ENCODE measurements at regions not wholly inside any gene's neighbourhood (a gene's known extent, or its start where the extent isn't known, plus 50 kb on each side); places are given as distances from the start of the nearest gene placed in this dataset.

DNA sequence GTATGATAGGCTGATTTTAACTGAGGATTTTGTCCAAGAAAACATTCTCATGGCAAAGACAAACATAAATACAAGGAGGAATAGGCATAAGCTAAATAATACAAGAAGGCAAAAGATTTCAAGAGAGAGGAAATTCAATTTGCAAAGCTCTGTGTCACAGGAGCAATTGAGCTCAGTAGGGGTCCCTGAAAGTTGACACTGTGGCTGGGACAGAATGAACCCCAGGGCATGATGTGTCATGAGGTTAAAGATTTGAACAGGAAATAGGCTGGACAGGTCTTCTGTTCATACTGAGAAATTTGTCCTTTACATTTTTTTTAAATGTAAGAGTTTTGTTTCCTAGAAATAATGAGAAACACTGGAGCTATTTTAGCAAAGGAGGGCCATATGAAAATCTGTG is 555.4 kb upstream of the NEGR1 start:
- H2AFZ ChIP-seq (ENCODE audit: low read length) = no peak overlapping the region
- no peaks in the 10 kb centered on the region for H3K36me3 ChIP-seq (replicated peaks; ENCODE audit: insufficient read depth, low read length)
- no peak for DNase-seq
- no peak overlapping the region for H3K9ac ChIP-seq (ENCODE audit: low read length)
- no peak overlapping the region for H3K4me3 ChIP-seq (ENCODE audit: low read length)
- no peaks in the 10 kb centered on the region for H3K9me2 ChIP-seq (replicated peaks; ENCODE audit: insufficient read depth, low read length)
- no peaks in the 10 kb centered on the region for H3F3A ChIP-seq (ENCODE audit: insufficient read depth, low read length)
- H3K27ac ChIP-seq (ENCODE audit: low read length) = no peak overlapping the region
- H3K4me1 ChIP-seq (ENCODE audit: low read length) = no peaks in the 10 kb centered on the region
- H3K4me2 ChIP-seq (ENCODE audit: low read depth, low read length) = no peak overlapping the region
- no peaks in the 10 kb centered on the region for H4K20me1 ChIP-seq (ENCODE audit: insufficient read depth, low read length)
- H3K9me3 ChIP-seq (replicated peaks; ENCODE audit: insufficient read depth, low read length) = no peaks in the 10 kb centered on the region
- H3K27me3 ChIP-seq (replicated peaks; ENCODE audit: insufficient read depth, low read length) = no peaks in the 10 kb centered on the region
- H3K79me2 ChIP-seq (ENCODE audit: low read length) = no peaks in the 10 kb centered on the region
- TF ChIP-seq EZH2phosphoT487 (IDR thresholded peaks at IDR 0.05; ENCODE audit: low read length) (no peak), EZH2 (optimal IDR thresholded peaks at IDR 0.05; ENCODE audit: low read depth, low read length) (no peak)
- TF ChIP-seq, protein P1, sequence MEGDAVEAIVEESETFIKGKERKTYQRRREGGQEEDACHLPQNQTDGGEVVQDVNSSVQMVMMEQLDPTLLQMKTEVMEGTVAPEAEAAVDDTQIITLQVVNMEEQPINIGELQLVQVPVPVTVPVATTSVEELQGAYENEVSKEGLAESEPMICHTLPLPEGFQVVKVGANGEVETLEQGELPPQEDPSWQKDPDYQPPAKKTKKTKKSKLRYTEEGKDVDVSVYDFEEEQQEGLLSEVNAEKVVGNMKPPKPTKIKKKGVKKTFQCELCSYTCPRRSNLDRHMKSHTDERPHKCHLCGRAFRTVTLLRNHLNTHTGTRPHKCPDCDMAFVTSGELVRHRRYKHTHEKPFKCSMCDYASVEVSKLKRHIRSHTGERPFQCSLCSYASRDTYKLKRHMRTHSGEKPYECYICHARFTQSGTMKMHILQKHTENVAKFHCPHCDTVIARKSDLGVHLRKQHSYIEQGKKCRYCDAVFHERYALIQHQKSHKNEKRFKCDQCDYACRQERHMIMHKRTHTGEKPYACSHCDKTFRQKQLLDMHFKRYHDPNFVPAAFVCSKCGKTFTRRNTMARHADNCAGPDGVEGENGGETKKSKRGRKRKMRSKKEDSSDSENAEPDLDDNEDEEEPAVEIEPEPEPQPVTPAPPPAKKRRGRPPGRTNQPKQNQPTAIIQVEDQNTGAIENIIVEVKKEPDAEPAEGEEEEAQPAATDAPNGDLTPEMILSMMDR (IDR thresholded peaks at IDR 0.05; ENCODE audit: low read length) = no peak

DNA sequence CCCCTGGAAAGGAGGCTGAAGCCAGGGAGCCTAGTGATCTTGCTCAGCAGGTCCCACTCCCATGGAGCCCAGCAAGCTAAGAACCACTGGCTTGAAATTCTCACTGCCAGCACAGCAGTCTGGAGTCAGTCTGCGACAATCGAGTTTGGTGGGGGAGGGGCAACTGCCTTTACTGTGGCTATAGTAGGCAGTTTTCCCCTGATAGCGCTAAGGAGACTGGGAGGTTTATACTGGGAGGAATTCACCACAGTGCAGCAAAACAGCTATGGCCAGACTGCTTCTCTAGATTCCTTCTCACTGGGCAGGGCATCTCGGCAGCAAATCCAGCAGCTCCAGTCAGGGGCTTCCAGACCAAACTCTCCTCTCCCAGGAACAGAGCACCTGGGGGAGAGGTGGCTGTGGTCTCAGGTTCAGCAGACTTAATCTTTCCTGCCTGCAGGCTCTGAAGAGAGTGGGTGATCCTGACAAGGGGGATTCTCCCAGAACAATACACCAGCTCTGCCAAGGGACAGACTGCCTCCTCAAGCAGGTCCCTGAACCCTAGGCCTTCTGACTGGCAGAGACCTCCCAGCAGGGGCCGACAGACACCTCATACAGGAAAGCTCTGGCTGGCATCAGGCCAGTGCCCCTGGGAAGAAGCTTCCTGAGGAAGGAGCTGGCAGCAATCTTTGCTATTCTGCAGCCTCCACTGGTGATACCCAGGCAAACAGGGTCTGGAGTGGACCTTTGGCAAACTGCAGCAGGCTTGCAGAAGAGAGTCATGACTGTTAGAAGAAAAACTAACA is 548.5 kb upstream of the NEGR1 start:
- no peaks in the 10 kb centered on the region for H3K9me3 ChIP-seq (replicated peaks; ENCODE audit: insufficient read depth, low read length)
- H3K4me2 ChIP-seq (ENCODE audit: low read depth, low read length) = no peak overlapping the region
- H3K4me1 ChIP-seq (ENCODE audit: low read length) = no peaks in the 10 kb centered on the region
- H3K9me2 ChIP-seq (replicated peaks; ENCODE audit: insufficient read depth, low read length) = no peaks in the 10 kb centered on the region
- H3F3A ChIP-seq (ENCODE audit: insufficient read depth, low read length) = no peaks in the 10 kb centered on the region
- H3K79me2 ChIP-seq (ENCODE audit: low read length) = no peaks in the 10 kb centered on the region
- no peak for TF ChIP-seq EZH2 (optimal IDR thresholded peaks at IDR 0.05; ENCODE audit: low read depth, low read length)
- TF ChIP-seq, protein P1 (IDR thresholded peaks at IDR 0.05; ENCODE audit: low read length) = no peak
- TF ChIP-seq EZH2phosphoT487 (IDR thresholded peaks at IDR 0.05; ENCODE audit: low read length) = no peak
- H3K4me3 ChIP-seq (ENCODE audit: low read length) = no peak overlapping the region
- no peak for DNase-seq
- no peaks in the 10 kb centered on the region for H3K36me3 ChIP-seq (replicated peaks; ENCODE audit: insufficient read depth, low read length)
- H3K27me3 ChIP-seq (replicated peaks; ENCODE audit: insufficient read depth, low read length) = no peaks in the 10 kb centered on the region
- H3K27ac ChIP-seq (ENCODE audit: low read length) = no peak overlapping the region
- no peak overlapping the region for H3K9ac ChIP-seq (ENCODE audit: low read length)
- H4K20me1 ChIP-seq (ENCODE audit: insufficient read depth, low read length) = no peaks in the 10 kb centered on the region
- no peak overlapping the region for H2AFZ ChIP-seq (ENCODE audit: low read length)

DNA sequence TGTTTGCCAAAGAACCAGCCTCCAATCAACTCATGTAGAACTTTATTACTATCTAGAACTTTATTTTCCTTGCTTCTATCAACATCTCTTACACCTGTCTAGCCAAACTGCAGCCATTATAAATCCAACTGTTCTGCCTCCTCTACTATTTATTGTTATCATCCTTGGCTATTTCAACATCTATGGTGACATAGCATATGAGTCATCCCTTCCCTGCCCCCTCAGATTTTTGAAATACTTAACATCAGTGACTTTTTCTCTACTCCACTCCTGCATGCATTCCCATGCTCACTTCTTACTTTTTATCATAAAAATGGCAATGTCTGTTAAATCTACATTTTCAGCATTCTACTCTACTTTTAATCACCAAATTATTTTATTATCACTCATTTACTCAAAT is 544.9 kb upstream of the NEGR1 start:
- Histone ChIP-seq H2AFZ (ENCODE audit: low read length) (no peak overlapping the region), H3F3A (ENCODE audit: insufficient read depth, low read length) (no peaks in the 10 kb centered on the region), H3K27ac (ENCODE audit: low read length) (no peak overlapping the region), H3K9ac (ENCODE audit: low read length) (no peak overlapping the region), H3K79me2 (ENCODE audit: low read length) (no peaks in the 10 kb centered on the region), H3K4me2 (ENCODE audit: low read depth, low read length) (no peak overlapping the region), H3K9me2 (replicated peaks; ENCODE audit: insufficient read depth, low read length) (no peaks in the 10 kb centered on the region), H3K27me3 (replicated peaks; ENCODE audit: insufficient read depth, low read length) (no peaks in the 10 kb centered on the region), H4K20me1 (ENCODE audit: insufficient read depth, low read length) (no peaks in the 10 kb centered on the region), H3K9me3 (replicated peaks; ENCODE audit: insufficient read depth, low read length) (no peaks in the 10 kb centered on the region), H3K36me3 (replicated peaks; ENCODE audit: insufficient read depth, low read length) (no peaks in the 10 kb centered on the region), H3K4me3 (ENCODE audit: low read length) (no peak overlapping the region), H3K4me1 (ENCODE audit: low read length) (no peaks in the 10 kb centered on the region)
- TF ChIP-seq EZH2 (optimal IDR thresholded peaks at IDR 0.05; ENCODE audit: low read depth, low read length) (no peak), EZH2phosphoT487 (IDR thresholded peaks at IDR 0.05; ENCODE audit: low read length) (no peak)
- TF ChIP-seq, protein P1 (IDR thresholded peaks at IDR 0.05; ENCODE audit: low read length) = no peak
- no peak for DNase-seq
